ENCODE measurements at regions not wholly inside any gene's neighbourhood (a gene's known extent, or its start where the extent isn't known, plus 50 kb on each side); places are given as distances from the start of the nearest gene placed in this dataset.

- in situ Hi-C loops (cut with MboI; ENCODE audit: low sequenced_read_pairs), result no loop called here
- H3K4me1 ChIP-seq, result no peaks in the 10 kb centered on the region
- no peaks in the 10 kb centered on the region for H3K9me3 ChIP-seq
- H3K36me3 ChIP-seq (replicated peaks), result no peaks in the 10 kb centered on the region
- H3K4me3 ChIP-seq, result no peak overlapping the region
- no peaks in the 10 kb centered on the region for H3K27me3 ChIP-seq (ENCODE audit: low read depth)
- DNase-seq (ENCODE audit: low spot score in 2 of 2), result no peak
These were observed 126.5 kb upstream of the ZNF438 start for GRCh38 chr10:31158011-31158658.

DNA sequence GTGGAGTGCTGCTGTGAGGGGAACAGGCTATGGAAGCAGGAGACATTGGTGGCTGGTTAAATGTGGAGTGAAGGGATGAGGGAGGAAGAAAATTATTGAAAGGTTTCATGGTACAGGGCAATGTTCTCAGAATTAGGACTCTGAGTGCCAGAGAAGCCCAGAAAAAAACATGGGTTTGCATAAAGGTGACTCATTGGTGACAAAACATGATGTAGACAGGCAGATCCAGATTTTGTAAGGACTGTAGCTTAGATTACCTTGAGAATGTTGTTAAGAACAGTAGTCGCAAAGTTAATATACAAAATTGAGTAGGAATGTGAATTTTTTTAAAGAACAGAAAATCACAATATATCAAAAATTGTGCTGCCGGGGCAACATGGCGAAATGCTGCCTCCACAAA is 134.9 kb upstream of the ZNF438 start:
- Histone ChIP-seq H3K27me3 (ENCODE audit: low read depth) (no peaks in the 10 kb centered on the region), H3K4me3 (no peak overlapping the region), H3K4me1 (no peaks in the 10 kb centered on the region), H3K36me3 (replicated peaks) (no peaks in the 10 kb centered on the region), H3K9me3 (no peaks in the 10 kb centered on the region)
- in situ Hi-C loops (cut with MboI; ENCODE audit: low sequenced_read_pairs), result no loop called here
- DNase-seq (ENCODE audit: low spot score in 2 of 2), result no peak

GRCh38 chr10:31170636-31171035 is 139.0 kb upstream of the ZNF438 start:
- H3K36me3 ChIP-seq (replicated peaks), result no peaks in the 10 kb centered on the region
- DNase-seq (ENCODE audit: low spot score in 2 of 2), result no peak
- in situ Hi-C loops (cut with MboI; ENCODE audit: low sequenced_read_pairs), result no loop called here

DNA sequence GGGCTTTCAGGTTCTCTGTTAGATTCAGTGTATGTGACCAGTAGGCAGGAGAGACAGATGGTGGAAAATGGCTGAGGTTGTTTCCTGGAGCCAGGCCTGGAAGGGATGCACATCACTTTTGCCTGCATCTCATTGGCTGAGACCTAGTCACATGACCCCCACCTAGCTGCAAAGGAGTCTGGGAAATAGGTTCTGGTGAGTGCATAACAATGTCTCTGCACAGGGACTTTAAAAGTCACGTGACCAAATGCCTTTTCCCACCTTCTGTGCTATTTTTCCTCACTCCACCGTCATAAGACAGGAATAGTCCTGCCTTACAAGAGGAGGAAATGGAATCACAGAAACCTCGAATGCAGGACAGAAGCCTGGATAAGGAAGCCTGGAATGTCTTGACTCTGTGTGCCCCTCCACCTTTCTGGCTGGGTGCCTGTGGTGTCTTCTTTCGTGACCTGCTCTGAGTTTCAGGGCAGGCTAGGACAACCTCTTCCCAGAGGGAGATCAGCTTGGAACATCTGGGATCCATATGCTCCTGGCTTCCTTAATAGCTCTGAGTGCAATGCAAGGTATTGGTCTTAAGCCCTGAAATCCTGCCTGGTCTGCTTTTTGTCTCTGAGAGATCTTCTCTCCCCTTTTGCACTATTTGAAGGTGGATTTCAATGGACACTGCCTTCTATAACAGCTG is 139.9 kb upstream of the ZNF438 start:
- DNase-seq (ENCODE audit: low spot score in 2 of 2), result no peak
- Histone ChIP-seq H3K27me3 (ENCODE audit: low read depth) (no peaks in the 10 kb centered on the region), H3K36me3 (replicated peaks) (no peaks in the 10 kb centered on the region), H3K9me3 (no peaks in the 10 kb centered on the region), H3K4me1 (no peaks in the 10 kb centered on the region), H3K4me3 (no peak overlapping the region)
- in situ Hi-C loops (cut with MboI; ENCODE audit: low sequenced_read_pairs), result no loop called here

More at GRCh38 chr10:31170636-31171035, 139.0 kb upstream of the ZNF438 start:
- Histone ChIP-seq H3K9me3 (no peaks in the 10 kb centered on the region), H3K4me1 (no peaks in the 10 kb centered on the region), H3K4me3 (no peak overlapping the region), H3K27me3 (ENCODE audit: low read depth) (no peaks in the 10 kb centered on the region)

DNA sequence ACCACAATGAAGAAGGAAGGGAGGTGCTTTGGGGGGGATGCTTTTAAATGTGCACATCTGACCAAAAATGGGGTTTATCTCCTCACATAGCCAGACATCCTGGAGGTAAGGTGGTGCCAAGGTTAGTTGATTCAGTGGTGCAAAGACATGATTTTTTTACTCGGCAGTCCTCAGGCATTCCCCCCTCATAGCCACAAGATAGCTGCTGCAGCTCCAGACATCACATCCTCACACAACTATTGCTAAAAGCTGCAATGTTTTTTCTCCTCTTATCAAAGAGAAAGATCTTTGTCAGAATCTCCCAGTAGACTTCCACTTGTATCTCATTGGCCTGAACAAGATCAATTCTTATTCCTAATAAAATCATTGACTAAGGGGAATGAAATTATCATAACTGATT is 141.3 kb upstream of the ZNF438 start:
- Histone ChIP-seq H3K36me3 (replicated peaks) (no peaks in the 10 kb centered on the region), H3K27me3 (ENCODE audit: low read depth) (no peaks in the 10 kb centered on the region), H3K4me3 (no peak overlapping the region), H3K4me1 (no peaks in the 10 kb centered on the region), H3K9me3 (no peaks in the 10 kb centered on the region)
- in situ Hi-C loops (cut with MboI; ENCODE audit: low sequenced_read_pairs), result no loop called here
- no peak for DNase-seq (ENCODE audit: low spot score in 2 of 2)

DNA sequence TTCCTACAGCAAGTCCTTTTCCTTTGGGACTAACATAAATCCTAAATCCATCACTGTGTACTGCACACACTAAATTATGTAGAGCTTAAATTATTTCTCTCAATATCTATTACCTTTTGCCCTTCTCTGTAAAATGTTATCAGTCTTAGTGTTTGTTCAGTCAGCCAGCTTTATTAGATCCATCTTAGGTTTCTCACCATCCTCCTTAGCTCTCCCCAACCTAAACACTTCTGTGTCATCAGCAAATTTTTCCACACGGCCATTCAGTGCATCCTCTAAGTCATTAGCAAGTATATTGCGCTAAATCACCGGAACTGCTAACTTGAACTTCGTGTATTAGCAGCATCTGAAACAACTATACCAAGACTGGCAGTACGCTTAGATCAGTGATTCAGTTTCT is 142.1 kb upstream of the ZNF438 start:
- DNase-seq (ENCODE audit: low spot score in 2 of 2), result no peak
- Histone ChIP-seq H3K27me3 (ENCODE audit: low read depth) (no peaks in the 10 kb centered on the region), H3K4me3 (no peak overlapping the region), H3K4me1 (no peaks in the 10 kb centered on the region), H3K9me3 (no peaks in the 10 kb centered on the region), H3K36me3 (replicated peaks) (no peaks in the 10 kb centered on the region)
- in situ Hi-C loops (cut with MboI; ENCODE audit: low sequenced_read_pairs), result no loop called here

- Histone ChIP-seq H3K4me3 (no peak overlapping the region), H3K36me3 (replicated peaks) (no peaks in the 10 kb centered on the region), H3K9me3 (no peaks in the 10 kb centered on the region), H3K27me3 (ENCODE audit: low read depth) (no peaks in the 10 kb centered on the region), H3K4me1 (no peaks in the 10 kb centered on the region)
- in situ Hi-C loops (cut with MboI; ENCODE audit: low sequenced_read_pairs), result no loop called here
- no peak for DNase-seq (ENCODE audit: low spot score in 2 of 2)
These were observed 139.8 kb upstream of the ZEB1 start for GRCh38 chr10:31179091-31179680.

DNA sequence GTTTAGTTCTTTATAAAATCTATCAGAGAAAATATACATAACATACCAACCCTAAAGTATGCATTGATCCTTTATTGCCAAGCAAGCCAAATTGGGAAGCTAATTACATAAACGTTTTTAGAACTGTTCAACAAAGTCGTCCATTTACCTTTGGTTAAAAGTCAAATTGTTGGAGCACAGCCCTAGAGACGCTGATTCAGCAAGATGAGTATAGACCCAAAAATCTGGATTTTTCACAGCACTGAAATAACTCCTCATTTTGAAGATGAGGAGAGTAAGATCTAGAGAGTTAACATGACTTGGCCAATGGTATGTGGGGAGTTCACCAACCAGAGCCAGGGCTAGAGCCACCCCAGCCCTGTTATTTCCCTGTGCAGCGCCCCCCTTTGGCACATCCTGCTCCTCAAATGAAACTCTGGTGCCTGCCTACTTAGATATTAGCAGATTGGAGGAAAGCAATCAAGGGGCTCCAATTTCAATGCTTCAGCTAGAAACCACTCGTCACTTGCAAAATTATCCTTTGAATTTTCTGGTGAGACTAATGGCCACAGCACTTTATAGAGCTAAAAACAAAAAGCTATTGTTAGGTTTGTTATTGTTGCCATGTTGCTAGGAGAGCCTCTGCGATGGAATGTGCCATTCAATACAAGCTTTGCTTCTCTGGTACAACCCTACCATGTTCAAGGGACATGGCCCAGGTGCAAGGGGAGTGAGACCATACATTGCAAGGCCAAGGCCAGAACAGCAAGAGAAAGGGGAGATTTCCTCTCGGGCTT is 132.6 kb upstream of the ZEB1 start:
- H3K4me1 ChIP-seq, result peaks cover 9% of the 10 kb centered on the region; the same call in 1 of the 2 replicates
- H3K9me3 ChIP-seq, result no peaks in the 10 kb centered on the region
- no peaks in the 10 kb centered on the region for H3K27me3 ChIP-seq (ENCODE audit: low read depth)
- no peaks in the 10 kb centered on the region for H3K36me3 ChIP-seq (replicated peaks)
- in situ Hi-C loops (cut with MboI; ENCODE audit: low sequenced_read_pairs), result no loop called here
- H3K4me3 ChIP-seq, result no peak overlapping the region
- DNase-seq (ENCODE audit: low spot score in 2 of 2), result peak; percentile 58 to 62

- in situ Hi-C loops (cut with MboI; ENCODE audit: low sequenced_read_pairs), result no loop called here
- H3K9me3 ChIP-seq, result no peaks in the 10 kb centered on the region
- no peak for DNase-seq (ENCODE audit: low spot score in 2 of 2)
These were observed 131.8 kb upstream of the ZEB1 start for GRCh38 chr10:31187182-31187581.

DNA sequence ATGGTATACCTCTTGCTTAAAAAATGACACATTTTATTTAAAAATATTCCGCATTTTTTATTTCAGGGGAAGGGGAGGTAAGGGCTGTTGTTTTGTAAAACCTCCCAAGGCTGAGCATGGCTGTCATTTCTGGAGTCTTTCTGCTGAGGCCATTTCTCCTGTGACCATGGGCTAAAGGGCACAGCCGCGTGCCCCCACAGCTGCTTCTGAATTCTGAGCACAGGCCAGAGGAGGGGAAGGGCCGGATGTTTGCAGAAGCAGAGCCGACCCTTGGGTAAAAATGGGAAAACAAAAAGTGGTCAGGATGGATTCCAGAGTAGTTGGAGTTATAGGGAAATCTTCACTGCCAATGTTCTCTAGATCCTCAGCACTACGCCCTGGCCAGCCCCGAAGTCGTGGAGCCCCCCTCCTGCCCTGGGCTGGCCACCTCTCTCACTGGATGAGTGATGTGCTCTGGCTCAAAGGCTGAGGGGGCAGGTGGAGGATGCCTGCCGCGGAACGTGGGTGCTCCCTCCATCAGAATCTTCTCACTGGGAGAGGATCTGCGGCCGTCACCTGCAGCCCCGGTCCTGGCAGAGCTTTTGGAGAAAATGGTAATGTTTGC is 131.3 kb upstream of the ZEB1 start:
- Histone ChIP-seq H3K27me3 (ENCODE audit: low read depth) (no peaks in the 10 kb centered on the region), H3K36me3 (replicated peaks) (no peaks in the 10 kb centered on the region), H3K4me1 (peaks cover 9% of the 10 kb centered on the region; the same call in 1 of the 2 replicates), H3K4me3 (no peak overlapping the region), H3K9me3 (no peaks in the 10 kb centered on the region)
- no peak for DNase-seq (ENCODE audit: low spot score in 2 of 2)
- in situ Hi-C loops (cut with MboI; ENCODE audit: low sequenced_read_pairs), result no loop called here

More at GRCh38 chr10:31187182-31187581, 131.8 kb upstream of the ZEB1 start:
- H3K27me3 ChIP-seq (ENCODE audit: low read depth), result no peaks in the 10 kb centered on the region
- H3K4me3 ChIP-seq, result no peak overlapping the region
- no peaks in the 10 kb centered on the region for H3K36me3 ChIP-seq (replicated peaks)
- H3K4me1 ChIP-seq, result peaks cover 9% of the 10 kb centered on the region; the same call in 1 of the 2 replicates

DNA sequence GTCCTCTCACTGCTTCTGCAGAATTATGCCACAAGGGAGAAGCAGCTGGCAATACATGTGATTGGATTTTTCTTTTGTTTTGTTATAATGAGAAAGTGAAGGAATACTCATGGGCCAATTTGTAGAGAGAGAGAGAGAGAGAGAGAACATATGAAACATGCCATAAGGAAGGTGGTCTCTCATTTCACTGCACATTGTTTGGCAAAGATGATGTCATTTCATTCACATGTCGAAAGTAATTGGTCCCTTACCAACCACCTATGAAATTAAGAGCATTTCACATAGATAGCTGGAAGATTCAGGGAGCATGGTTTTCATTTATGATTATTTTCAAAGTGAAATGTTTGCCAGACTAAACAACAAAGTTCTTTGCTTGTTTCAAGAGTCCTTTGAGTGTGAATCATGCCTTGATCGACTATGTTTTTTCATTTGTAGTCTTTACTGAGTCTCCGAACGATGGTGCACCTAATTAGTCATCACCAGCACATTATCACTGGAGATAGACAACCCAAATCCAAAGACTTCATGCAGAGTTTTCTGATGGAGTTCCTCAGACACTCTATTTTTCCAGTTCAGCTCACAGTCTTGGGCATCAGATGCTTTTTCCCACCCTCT is 130.1 kb upstream of the ZEB1 start:
- in situ Hi-C loops (cut with MboI; ENCODE audit: low sequenced_read_pairs), result no loop called here
- H3K27me3 ChIP-seq (ENCODE audit: low read depth), result no peaks in the 10 kb centered on the region
- no peak overlapping the region for H3K4me3 ChIP-seq
- H3K4me1 ChIP-seq, result peaks cover 9% of the 10 kb centered on the region; the same call in 1 of the 2 replicates
- no peak for DNase-seq (ENCODE audit: low spot score in 2 of 2)
- no peaks in the 10 kb centered on the region for H3K36me3 ChIP-seq (replicated peaks)
- H3K9me3 ChIP-seq, result no peaks in the 10 kb centered on the region

DNA sequence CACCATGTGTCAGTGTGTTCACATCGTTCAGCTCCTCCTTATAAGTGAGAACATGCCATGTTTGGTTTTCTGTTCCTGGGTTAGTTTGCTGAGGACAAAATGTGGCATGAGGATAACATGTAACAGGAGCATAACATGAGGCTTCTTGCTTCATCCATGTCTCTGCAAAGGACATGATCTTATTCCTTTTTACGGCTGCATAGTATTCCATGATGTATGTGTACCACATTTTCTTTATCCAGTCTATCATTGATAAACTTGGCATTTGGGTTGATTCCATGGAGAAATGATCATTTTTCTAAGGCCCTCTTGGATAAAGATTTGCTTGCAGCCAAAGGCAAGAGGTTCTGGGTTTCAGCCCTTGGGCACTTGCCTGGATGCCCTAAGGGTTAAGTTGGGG is 128.5 kb upstream of the ZEB1 start:
- DNase-seq (ENCODE audit: low spot score in 2 of 2), result no peak
- H3K4me1 ChIP-seq, result peaks cover 9% of the 10 kb centered on the region; the same call in 1 of the 2 replicates
- H3K4me3 ChIP-seq, result no peak overlapping the region
- H3K9me3 ChIP-seq, result no peaks in the 10 kb centered on the region
- H3K36me3 ChIP-seq (replicated peaks), result no peaks in the 10 kb centered on the region
- in situ Hi-C loops (cut with MboI; ENCODE audit: low sequenced_read_pairs), result no loop called here
- no peaks in the 10 kb centered on the region for H3K27me3 ChIP-seq (ENCODE audit: low read depth)

- no peak for DNase-seq (ENCODE audit: low spot score in 2 of 2)
- in situ Hi-C loops (cut with MboI; ENCODE audit: low sequenced_read_pairs), result no loop called here
- H3K27me3 ChIP-seq (ENCODE audit: low read depth), result no peaks in the 10 kb centered on the region
These were observed 126.5 kb upstream of the ZEB1 start for GRCh38 chr10:31192475-31192874.

More at GRCh38 chr10:31192475-31192874, 126.5 kb upstream of the ZEB1 start:
- Histone ChIP-seq H3K9me3 (no peaks in the 10 kb centered on the region), H3K36me3 (replicated peaks) (no peaks in the 10 kb centered on the region), H3K4me1 (no peaks in the 10 kb centered on the region), H3K4me3 (no peak overlapping the region)

Measured in HAP-1 (cell line).